Panc1 (cell line): ENCODE measurements at regions not wholly inside any gene's neighbourhood (a gene's known extent, or its start where the extent isn't known, plus 50 kb on each side); places are given as distances from the start of the nearest gene placed in this dataset.

Experiments
- ATAC-seq: fragments of 200-7000 bp; cut with Tn5 transposase; 2 replicates; pipeline ENCODE4 v1.9.1; 2020; ENCODE audit warnings: mild to moderate bottlenecking, moderate library complexity
- BruUV-seq: library from RNA; stranded (reverse); fragments of 400-500 nt; replicated peaks from 2 replicates; lab custom pipeline; 2021; lab: Mats Ljungman, UMichigan
- CTCF ChIA-PET: fragments of 300-600 bp; sonication (Branson Sonifier 250); formaldehyde crosslinking; loops from one replicate; lab custom pipeline; 2022; ENCODE audit warnings: antibody characterized with exemption; lab: Charles Lee
- POLR2A ChIA-PET: fragments of 300-600 bp; sonication (Branson Sonifier 250); formaldehyde crosslinking; loops from one replicate; lab custom pipeline; 2022; ENCODE audit warnings: antibody characterized with exemption; lab: Charles Lee
- DNase-seq: peaks from one replicate; pipeline ENCODE4 v3.0.0-alpha.2; 2010; ENCODE audit warnings: low read depth, low spot score
- H3K27ac ChIP-seq: 2 replicates; pipeline ENCODE4 v1.5.1; 2011; ENCODE audit warnings: mild to moderate bottlenecking, low read length, inconsistent platforms
- H3K27me3 ChIP-seq: fragments of 200-500 bp; sonication (Bioruptor generic); 2 replicates; pipeline ENCODE4 v1.6.0; 2014; ENCODE audit warnings: low read length, inconsistent platforms; ENCODE audit not compliant: control insufficient read depth, insufficient read depth
- H3K36me3 ChIP-seq: fragments of 200-500 bp; sonication (Bioruptor generic); 2 replicates; pipeline ENCODE4 v1.5.1; 2014; ENCODE audit warnings: inconsistent platforms, mild to moderate bottlenecking, low read length, moderate library complexity; ENCODE audit not compliant: control insufficient read depth, insufficient read depth
- H3K4me1 ChIP-seq: 2 replicates; pipeline ENCODE4 v1.5.1; 2011; ENCODE audit warnings: inconsistent platforms, mild to moderate bottlenecking, low read length, moderate library complexity; ENCODE audit not compliant: control insufficient read depth, insufficient read depth
- H3K4me3 ChIP-seq, 2 experiments: 2 replicates each; pipeline ENCODE4 v1.5.1; 2011 to 2012; ENCODE audit warnings: low read depth in 2 of 2, low read length in 2 of 2, mild to moderate bottlenecking in 2 of 2, inconsistent platforms in 1 of 2, moderate library complexity in 1 of 2
- H3K9me3 ChIP-seq: fragments of 200-500 bp; sonication (Bioruptor generic); 2 replicates; pipeline ENCODE4 v1.5.1; 2014; ENCODE audit warnings: low read depth, mild to moderate bottlenecking, inconsistent platforms, low read length, moderate library complexity; ENCODE audit not compliant: control insufficient read depth, insufficient read depth
- POLR2AphosphoS5 ChIP-seq: IDR thresholded peaks from 2 replicates; pipeline ENCODE4 v1.6.1; 2012; ENCODE audit warnings: mild to moderate bottlenecking, low read depth, low read length, moderate library complexity
- SIN3A ChIP-seq: IDR thresholded peaks from 2 replicates; pipeline ENCODE4 v1.6.1; 2012; ENCODE audit warnings: low read depth, mild to moderate bottlenecking, low read length, moderate library complexity, borderline replicate concordance; ENCODE audit not compliant: insufficient read depth
- TCF7L2 ChIP-seq: IDR thresholded peaks from 2 replicates; pipeline ENCODE4 v1.6.1; 2011; ENCODE audit warnings: mild to moderate bottlenecking, low read depth, low read length, inconsistent platforms
- in situ Hi-C: cut with HindIII; loops from 2 replicates; pipeline ENCODE4 v1.10.0; 2016; ENCODE audit warnings: low sequenced_read_pairs, low pct_unique_long_range_greater_than_20kb
- intact Hi-C: fragments of 100-400 bp; cut with micrococcal nuclease; formaldehyde crosslinking; loops from one replicate; pipeline ENCODE4 v1.10.0; 2022; ENCODE audit not compliant: unreplicated experiment
- TF ChIP-seq, protein P1 (sequence below), 2 experiments: IDR thresholded peaks; 2 replicates each; pipeline ENCODE4 v1.6.1; 2011 to 2012; ENCODE audit warnings: low read depth in 2 of 2, control low read depth in 1 of 2, low read length in 1 of 2, mild to moderate bottlenecking in 1 of 2, moderate library complexity in 1 of 2; ENCODE audit not compliant: insufficient read depth in 1 of 2
- TF ChIP-seq, protein P2 (sequence below): fragments of 450-650 bp; IDR thresholded peaks from 2 replicates; pipeline ENCODE4 v1.5.1; 2017; ENCODE audit warnings: mild to moderate bottlenecking

DNA sequence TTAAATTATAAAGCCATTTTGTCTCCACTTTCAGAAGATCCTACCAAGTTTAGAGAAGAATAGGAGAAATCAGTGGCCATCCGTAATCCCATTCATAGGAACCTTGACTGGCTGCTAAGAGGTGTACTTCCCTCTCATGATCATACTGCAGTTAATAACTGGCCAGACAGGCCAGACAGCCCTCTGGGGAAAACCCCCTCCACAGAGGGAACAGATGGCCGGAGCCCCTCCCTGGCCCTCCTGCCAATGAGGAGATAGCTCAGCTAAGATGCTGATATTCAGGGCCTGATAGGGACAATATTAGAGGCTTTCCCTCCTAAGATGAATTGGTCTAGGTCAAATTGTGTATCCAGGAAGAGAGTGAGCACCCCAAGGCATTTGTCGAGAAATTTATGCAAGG is 200.0 kb upstream of the MAOA start:
- in situ Hi-C loops: no loop called here
- no peaks in the 10 kb centered on the region for H3K36me3 ChIP-seq
- ATAC-seq (no peak), DNase-seq (no peak)
- TF ChIP-seq, protein P1, sequence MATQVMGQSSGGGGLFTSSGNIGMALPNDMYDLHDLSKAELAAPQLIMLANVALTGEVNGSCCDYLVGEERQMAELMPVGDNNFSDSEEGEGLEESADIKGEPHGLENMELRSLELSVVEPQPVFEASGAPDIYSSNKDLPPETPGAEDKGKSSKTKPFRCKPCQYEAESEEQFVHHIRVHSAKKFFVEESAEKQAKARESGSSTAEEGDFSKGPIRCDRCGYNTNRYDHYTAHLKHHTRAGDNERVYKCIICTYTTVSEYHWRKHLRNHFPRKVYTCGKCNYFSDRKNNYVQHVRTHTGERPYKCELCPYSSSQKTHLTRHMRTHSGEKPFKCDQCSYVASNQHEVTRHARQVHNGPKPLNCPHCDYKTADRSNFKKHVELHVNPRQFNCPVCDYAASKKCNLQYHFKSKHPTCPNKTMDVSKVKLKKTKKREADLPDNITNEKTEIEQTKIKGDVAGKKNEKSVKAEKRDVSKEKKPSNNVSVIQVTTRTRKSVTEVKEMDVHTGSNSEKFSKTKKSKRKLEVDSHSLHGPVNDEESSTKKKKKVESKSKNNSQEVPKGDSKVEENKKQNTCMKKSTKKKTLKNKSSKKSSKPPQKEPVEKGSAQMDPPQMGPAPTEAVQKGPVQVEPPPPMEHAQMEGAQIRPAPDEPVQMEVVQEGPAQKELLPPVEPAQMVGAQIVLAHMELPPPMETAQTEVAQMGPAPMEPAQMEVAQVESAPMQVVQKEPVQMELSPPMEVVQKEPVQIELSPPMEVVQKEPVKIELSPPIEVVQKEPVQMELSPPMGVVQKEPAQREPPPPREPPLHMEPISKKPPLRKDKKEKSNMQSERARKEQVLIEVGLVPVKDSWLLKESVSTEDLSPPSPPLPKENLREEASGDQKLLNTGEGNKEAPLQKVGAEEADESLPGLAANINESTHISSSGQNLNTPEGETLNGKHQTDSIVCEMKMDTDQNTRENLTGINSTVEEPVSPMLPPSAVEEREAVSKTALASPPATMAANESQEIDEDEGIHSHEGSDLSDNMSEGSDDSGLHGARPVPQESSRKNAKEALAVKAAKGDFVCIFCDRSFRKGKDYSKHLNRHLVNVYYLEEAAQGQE (IDR thresholded peaks at IDR 0.05; ENCODE audit: insufficient read depth in 1 of 2, low read depth in 2 of 2, low read length in 1 of 2): no peak
- TF ChIP-seq, protein P2, sequence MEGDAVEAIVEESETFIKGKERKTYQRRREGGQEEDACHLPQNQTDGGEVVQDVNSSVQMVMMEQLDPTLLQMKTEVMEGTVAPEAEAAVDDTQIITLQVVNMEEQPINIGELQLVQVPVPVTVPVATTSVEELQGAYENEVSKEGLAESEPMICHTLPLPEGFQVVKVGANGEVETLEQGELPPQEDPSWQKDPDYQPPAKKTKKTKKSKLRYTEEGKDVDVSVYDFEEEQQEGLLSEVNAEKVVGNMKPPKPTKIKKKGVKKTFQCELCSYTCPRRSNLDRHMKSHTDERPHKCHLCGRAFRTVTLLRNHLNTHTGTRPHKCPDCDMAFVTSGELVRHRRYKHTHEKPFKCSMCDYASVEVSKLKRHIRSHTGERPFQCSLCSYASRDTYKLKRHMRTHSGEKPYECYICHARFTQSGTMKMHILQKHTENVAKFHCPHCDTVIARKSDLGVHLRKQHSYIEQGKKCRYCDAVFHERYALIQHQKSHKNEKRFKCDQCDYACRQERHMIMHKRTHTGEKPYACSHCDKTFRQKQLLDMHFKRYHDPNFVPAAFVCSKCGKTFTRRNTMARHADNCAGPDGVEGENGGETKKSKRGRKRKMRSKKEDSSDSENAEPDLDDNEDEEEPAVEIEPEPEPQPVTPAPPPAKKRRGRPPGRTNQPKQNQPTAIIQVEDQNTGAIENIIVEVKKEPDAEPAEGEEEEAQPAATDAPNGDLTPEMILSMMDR: no peak
- TF ChIP-seq TCF7L2 (no peak), POLR2AphosphoS5 (no peak), SIN3A (no peak)
- no peaks in the 10 kb centered on the region for H3K9me3 ChIP-seq
- POLR2A ChIA-PET: no interaction called here
- no peak overlapping the region for H3K4me3 ChIP-seq
- no peaks in the 10 kb centered on the region for H3K27me3 ChIP-seq
- no TSS peak for BruUV-seq
- intact Hi-C loops: no loop called here
- H3K27ac ChIP-seq: no peak overlapping the region
- no peaks in the 10 kb centered on the region for H3K4me1 ChIP-seq
- CTCF ChIA-PET: no interaction called here

DNA sequence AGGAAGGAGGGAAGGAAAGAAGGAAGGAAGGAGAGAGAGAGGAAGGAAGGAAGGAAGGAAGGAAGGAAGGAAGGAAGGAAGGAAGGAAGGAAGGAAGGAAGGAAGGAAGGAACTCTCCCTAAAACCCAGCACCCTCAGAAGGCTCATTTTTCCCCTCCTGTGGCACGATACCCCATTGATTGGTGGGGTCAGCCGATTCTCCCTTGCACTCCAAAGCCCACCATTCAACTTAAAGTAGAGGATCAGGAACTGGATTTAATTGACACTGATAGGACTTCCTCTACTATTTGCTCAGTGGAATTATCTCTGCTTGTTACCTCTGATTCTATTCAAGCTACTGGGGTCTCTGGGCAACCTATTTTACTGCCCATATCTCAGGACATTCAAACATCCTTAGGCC is 199.2 kb upstream of the MAOA start:
- in situ Hi-C loops: no loop called here
- ChIA-PET POLR2A (no interaction called here), CTCF (no interaction called here)
- BruUV-seq: no TSS peak
- H3K27me3 ChIP-seq: no peaks in the 10 kb centered on the region
- no peak for TF ChIP-seq TCF7L2
- no peak for TF ChIP-seq POLR2AphosphoS5
- TF ChIP-seq, protein P2: no peak
- TF ChIP-seq SIN3A: no peak
- TF ChIP-seq, protein P1 (IDR thresholded peaks at IDR 0.05; ENCODE audit: insufficient read depth in 1 of 2, low read depth in 2 of 2, low read length in 1 of 2): no peak
- H3K4me3 ChIP-seq: no peak overlapping the region
- intact Hi-C loops: no loop called here
- no peak overlapping the region for H3K27ac ChIP-seq
- H3K4me1 ChIP-seq: no peaks in the 10 kb centered on the region
- no peaks in the 10 kb centered on the region for H3K36me3 ChIP-seq
- ATAC-seq (no peak), DNase-seq (no peak)
- no peaks in the 10 kb centered on the region for H3K9me3 ChIP-seq
